H1 (cell line): ENCODE measurements at regions not wholly inside any gene's neighbourhood (a gene's known extent, or its start where the extent isn't known, plus 50 kb on each side); places are given as distances from the start of the nearest gene placed in this dataset.

Experiments used
- NRF1 ChIP-seq: IDR thresholded peaks from 2 replicates; pipeline ENCODE4 v1.6.1; 2011; ENCODE audit warnings: mild to moderate bottlenecking, low read depth, low read length, improper control_type of control experiment
- TF ChIP-seq, protein P1 (sequence below): IDR thresholded peaks from 2 replicates; pipeline ENCODE4 v1.6.1; 2012; ENCODE audit warnings: low read length, inconsistent platforms

DNA sequence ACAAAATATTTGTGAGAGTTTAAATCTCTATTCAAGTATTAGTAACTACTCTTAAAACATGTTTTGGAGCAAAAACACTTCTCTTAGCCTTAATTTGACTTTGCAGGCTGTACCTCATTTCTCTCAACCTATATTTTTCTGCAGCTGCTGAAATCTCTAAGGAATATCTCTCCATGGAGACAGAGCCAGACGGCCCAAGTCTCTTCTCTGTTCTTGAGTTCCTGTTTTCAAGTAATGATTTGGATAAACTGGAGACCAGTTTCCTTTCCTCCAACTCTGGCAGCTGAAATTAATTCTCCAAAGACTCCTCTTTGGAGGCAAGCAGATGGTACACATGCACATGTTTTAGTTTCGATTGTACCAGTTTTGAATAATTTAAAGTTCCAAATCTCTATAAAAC is 659.7 kb upstream of the NEGR1 start (continued):
- TF ChIP-seq, protein P1, sequence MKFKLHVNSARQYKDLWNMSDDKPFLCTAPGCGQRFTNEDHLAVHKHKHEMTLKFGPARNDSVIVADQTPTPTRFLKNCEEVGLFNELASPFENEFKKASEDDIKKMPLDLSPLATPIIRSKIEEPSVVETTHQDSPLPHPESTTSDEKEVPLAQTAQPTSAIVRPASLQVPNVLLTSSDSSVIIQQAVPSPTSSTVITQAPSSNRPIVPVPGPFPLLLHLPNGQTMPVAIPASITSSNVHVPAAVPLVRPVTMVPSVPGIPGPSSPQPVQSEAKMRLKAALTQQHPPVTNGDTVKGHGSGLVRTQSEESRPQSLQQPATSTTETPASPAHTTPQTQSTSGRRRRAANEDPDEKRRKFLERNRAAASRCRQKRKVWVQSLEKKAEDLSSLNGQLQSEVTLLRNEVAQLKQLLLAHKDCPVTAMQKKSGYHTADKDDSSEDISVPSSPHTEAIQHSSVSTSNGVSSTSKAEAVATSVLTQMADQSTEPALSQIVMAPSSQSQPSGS: no peak
- no peak for TF ChIP-seq NRF1
